HG03521 (cell line): ENCODE measurements at regions not wholly inside any gene's neighbourhood (a gene's known extent, or its start where the extent isn't known, plus 50 kb on each side); places are given as distances from the start of the nearest gene placed in this dataset.

Experiments used
- ATAC-seq: cut with Tn5 transposase; IDR thresholded peaks from one replicate; pipeline ENCODE4 v1.9.1; 2021; ENCODE audit warnings: mild to moderate bottlenecking, moderate library complexity; ENCODE audit not compliant: unreplicated experiment

DNA sequence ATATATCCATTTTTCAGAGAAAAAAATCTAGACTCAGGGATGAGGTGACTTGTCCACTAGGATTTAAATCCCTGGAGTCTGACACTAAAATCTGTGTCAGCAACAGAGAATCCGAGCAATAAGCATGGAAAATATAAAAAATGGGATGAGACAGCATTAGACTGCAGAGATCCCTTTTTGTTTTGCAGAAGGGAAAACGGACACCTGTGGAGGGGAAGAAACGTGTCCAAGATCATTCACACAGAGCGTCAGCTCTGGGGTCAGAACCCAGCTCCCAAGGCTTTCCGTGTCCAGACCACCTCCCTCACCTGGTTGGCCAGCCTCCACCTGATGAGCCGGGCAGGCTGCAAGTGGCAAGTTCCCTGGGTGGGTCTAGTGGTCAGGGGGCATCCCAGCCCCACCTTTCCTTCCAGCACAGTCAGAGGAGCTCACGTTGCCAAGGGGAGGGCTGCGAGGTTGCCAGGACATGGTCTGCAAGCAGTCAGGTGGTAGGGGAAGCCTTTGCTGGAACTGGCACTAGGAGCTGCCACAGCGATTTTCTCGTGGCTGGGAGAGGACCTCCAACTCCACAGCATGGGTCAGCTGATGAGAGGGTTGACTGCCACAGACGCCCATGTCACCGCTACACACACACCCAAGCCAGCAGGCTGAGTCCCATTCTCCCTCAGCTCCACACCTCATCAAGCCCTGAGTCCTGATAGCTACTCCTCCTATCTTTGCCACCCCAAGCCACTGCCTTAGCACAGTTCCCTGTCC is 65.9 kb upstream of the CPLX2 start:
- ATAC-seq = no peak

DNA sequence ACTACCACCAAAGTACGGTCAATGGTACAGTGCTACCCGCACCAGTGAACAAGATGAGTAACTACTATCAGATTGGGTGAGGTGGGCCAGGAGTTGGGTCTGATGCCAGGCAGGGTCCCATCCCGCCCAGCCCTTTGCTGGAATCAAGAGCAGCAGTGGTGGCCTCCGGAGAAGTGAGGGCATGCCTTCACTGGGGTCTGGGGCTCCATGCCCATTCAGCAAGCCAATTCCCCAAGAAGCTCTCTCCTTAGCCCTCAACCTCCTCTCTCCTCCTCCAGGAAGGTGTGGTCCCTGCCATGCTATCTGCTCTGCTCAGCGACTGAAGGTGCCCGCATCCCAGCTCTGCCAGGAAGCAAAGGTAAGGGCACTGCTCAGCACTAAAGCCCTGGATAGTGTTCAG is 62.7 kb upstream of the CPLX2 start:
- ATAC-seq = no peak

DNA sequence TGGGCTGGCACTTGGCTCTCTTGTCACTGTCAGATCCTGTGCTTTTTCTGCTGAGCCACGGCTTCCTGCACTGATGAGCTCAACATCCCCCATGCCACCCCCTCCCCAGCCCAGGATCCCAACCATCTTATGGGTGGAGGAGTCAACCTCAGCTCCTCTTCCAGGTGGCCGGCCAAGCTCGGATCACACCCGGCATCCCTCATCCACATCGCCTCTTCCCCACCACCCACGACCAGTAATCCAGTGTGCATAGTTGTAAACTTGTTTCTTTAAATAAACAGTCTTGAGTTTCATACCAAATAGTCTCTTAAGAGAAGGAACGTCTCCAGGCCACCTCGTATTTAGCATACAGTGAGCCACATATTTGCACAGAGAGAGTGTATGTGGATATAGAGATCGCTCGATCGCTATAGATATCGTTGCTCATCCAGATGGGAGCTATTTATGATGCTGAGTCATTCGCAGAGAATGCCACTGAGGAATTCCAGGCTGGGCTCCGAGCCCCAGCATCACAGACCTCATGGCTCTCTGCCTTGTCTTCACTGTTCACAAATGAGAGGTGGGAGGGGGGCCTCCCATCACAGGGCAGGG is 61.8 kb upstream of the CPLX2 start:
- ATAC-seq = no peak

DNA sequence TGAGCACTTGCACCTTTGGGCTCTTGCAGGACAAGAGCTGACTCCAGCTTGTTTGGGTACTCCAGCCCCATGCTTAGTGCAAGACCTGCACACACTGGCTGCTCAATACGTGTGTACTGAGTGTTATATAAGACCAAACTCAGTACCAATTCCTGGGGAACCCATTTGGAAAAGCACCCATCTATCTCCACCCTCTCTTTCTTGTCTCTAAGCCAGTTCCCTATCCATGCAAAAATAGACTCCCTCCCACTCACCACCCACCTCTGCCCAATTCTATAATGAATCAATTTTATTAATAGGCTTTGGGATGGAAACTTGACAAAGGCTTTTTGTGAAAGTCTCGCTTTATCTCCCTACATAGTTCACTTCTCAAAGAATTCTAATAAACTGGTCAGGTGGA is 60.9 kb upstream of the CPLX2 start:
- no peak for ATAC-seq

DNA sequence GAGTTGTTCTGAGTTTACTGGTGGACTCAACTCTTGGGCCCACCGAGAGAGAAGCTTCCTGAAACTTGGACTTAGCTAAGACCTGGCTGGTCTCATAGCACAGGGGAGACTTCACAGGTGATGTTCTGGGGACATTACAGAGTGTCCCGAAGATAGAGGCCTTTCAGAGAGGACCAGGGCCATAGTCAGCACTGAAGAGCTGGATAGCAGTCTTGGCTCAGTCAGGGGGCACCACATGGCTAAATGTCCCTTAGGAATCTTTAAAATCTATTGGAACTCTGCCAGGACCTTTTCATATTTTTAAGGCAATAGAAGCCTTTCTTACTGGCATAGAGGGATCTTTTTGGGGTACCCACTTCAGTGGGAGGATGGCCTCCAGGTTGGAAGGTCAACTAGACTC is 59.8 kb upstream of the CPLX2 start:
- ATAC-seq = no peak

DNA sequence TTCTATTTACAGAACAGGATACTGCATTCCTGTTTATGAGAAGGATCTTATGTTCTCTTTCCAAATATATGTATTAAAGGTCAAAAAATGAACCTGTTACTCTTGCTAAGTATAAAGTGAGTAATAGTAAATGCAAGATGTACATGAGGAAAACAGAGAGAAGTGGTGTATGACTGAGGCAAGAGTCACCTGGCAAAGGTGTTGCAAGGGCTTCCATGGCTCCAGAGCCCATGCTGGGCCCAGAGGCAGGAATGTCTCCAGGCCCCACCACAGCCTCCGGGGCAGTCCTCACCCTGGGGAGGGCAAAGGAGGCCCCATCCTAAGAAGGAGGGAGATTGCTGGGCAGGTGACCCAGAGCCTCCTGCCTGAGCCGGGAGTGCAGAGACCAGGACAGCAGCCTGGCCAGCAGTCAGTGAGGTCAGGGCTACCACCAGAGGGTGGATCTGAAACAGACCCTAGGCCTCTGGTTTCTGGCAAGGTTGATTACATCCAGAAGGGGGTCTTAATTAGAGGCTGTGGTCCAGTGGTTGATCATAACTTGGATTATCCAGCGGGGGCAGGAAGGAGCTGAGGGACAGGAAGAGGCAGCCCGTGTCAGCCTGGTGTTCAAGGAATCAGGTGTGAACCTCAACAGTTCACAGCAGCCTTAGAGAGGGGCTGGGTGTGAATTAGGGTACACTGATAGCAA is 57.3 kb upstream of the CPLX2 start:
- no peak for ATAC-seq

DNA sequence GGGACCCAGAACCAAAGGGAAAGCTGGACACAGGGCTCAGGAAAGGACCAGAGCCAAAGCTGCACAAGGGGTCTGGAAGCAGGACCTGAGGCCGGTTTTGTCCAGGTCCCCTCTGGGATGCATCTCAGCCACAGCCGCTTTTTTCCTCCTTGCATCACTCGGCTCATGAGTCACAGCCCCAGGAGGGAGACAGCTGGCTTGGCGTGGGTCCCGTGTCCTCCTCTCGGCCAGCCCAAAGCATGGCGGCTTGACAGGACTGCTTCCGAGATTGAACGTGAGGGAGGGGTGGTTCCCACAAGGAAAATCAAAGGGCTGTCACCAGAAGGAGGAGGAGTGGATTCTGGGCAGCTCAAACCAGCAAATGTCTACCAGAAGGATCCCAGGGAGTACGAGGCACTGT is 56.7 kb upstream of the CPLX2 start:
- no peak for ATAC-seq

DNA sequence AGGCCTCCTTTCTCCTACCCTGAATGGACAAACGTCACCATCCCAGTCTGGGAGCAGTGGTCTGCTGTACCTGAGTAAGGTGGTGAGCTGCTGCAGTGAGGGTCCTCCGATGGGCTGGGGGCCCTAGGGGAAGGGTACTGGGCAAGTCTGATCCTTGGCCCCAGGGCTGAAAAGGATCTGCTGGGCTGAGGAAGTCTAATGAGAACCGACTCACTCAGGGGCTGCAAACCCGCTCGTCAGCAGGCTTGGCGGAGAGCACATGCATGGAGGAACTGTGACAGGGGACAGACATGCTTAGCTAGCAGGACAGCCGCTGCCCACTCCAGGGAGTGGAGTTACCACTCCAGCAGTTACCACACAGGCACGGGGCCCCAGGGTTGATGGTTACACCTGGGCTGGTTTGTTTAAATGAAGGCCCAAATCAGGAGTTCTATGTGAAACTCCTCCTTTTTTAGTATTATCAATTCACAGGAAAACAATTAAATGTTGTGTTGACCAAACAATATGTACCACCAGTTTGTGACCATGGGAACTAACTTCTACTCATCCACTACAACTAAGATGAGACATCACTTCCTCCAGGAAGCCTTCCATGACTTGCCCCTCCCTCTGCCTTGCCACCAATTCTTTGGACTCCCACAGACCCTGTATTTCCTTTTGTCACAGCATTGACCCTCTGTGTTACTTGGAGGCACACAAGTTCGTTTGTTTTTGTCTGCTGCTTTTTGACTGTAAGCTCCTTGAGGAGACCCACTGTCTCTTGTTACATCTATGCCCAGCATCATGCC is 56.1 kb upstream of the CPLX2 start:
- no peak for ATAC-seq

DNA sequence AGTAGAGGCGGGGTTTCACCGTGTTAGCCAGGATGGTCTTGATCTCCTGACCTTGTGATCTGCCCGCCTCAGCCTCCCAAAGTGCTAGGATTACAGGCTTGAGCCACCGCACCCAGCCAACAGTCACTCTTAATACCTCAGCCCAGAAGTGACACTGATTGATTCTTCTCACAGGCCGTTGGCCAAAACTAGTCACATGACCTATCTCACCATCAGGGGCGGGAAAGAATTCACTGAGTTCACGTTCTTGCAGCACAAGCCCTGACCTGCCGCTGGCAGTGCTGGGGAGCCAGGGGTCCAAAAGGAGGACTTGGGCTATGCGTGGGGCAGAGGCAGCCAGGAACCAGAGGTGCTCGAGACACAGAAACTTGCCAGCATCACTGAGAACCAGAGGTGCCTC is 55.0 kb upstream of the CPLX2 start:
- no peak for ATAC-seq

DNA sequence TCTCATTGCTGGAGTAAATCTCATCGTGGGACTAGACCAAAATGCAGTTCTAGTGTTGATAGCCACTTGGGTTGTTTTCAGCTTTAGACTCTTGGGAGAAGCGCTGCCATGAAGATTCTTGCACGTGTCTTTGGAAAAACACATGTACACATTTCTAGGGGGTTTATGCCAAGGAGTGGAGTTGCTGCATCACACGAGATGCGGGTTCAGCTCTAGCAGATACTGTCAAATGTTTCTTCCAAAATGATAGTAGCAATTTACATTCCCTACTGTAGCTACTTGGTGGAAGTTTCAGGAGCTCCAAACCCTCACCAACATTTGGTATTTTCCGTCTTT is 52.3 kb upstream of the CPLX2 start:
- no peak for ATAC-seq

DNA sequence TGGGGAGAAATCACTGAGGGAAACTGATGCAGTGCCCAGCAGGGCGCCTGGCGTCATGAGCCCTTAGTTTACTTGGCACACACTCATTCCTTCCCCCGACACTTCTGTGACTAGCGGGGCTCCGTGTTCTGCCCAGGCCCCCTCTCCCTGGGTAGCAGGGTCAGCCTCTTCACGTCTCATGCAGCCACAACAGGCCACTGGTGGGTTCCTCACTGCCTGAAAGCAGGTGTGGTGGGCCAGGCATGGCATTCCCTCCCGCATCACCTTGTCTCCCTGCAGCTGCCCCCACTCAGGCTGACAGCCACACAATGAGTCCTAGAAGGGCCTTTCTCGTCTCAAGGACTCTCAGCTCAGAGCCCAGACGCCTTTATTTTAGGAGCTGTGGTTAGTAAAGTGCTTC is 51.1 kb upstream of the CPLX2 start:
- no peak for ATAC-seq
